Adrenal gland (tissue), 5 donors: ENCODE measurements at regions not wholly inside any gene's neighbourhood (a gene's known extent, or its start where the extent isn't known, plus 50 kb on each side); places are given as distances from the start of the nearest gene placed in this dataset.

Experiments used
- CTCF ChIP-seq, 6 experiments: fragments of 450-650 bp in 4 of 6; fragments of 200-600 bp in 2 of 6; sonication (generic) in 1 of 6; IDR thresholded peaks; 1 replicate in 5 of 6; 2 replicates in 1 of 6; pipeline versions ENCODE4 v1.5.1 to v1.8.0; 2016 to 2021; ENCODE audit warnings: antibody characterized with exemption in 6 of 6, mild to moderate bottlenecking in 2 of 6, moderate library complexity in 1 of 6
- POLR2A ChIP-seq, 2 donors: fragments of 450-650 bp; IDR thresholded peaks; one replicate each; pipeline ENCODE4 v1.6.1; 2017; ENCODE audit warnings: antibody characterized with exemption in 2 of 2, mild to moderate bottlenecking in 2 of 2, moderate library complexity in 1 of 2
- donor health status: DM: no; HTN: no; CAD: no.

DNA sequence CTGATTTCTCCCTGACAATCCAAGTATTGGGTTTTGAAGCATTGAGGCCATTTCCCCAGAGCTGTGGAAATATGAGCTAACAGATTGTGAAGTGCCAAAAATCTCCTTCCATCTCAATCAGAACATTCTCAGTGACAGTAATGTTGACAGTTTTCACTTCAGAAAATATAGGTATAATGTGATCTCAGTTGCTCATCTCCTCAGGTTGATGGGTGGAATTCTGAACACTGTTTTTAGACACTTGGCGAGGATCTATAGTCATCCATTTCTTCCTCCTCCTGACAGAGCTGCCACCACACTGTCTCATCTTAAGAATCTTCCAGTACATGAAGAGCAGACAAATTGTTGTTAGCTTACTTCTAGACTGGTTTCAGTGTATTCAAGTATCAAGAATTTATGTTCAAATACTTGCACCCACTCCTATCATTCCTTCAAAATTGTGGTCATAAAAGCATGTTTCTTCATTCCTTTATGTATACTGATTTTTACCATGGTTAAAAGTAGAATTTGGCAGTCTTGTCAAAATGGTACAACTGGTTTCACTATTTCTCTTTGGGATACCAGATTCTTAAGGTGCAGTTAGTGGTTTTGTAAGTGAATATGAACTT lies 199.7 kb upstream of the TLE4 start:
- TF ChIP-seq POLR2A (IDR thresholded peaks at IDR 0.05) (no peak), CTCF (IDR thresholded peaks at IDR 0.05) (no peak)
